HG02973 (cell line): ENCODE measurements at regions not wholly inside any gene's neighbourhood (a gene's known extent, or its start where the extent isn't known, plus 50 kb on each side); places are given as distances from the start of the nearest gene placed in this dataset.

Experiments
- ATAC-seq: cut with Tn5 transposase; IDR thresholded peaks from one replicate; pipeline ENCODE4 v1.9.1; 2021; ENCODE audit warnings: moderate library complexity; ENCODE audit not compliant: unreplicated experiment

GRCh38 chrX:45758738-45759397 lies 558.2 kb upstream of the DIPK2B start:
- ATAC-seq, result peak; percentile 61

DNA sequence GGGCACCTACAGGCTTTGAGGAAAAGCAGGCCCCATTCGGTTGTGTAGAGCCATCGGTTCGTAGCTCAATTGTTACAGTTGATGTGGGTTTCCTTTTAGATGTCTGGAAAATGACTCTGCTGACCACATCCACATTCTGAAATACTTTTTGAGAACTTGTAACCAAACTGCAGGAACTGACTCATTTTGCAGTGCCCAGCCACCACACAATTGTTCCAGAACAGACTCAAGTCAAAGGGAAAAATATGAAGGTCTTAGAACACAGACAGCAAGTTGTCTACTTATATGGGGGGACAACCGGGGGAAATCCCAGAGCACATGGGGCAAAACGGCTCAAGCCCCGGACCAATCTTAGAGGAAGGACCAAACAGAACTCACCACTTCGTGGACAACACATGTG lies 557.6 kb upstream of the DIPK2B start:
- peak; percentile 36 for ATAC-seq

DNA sequence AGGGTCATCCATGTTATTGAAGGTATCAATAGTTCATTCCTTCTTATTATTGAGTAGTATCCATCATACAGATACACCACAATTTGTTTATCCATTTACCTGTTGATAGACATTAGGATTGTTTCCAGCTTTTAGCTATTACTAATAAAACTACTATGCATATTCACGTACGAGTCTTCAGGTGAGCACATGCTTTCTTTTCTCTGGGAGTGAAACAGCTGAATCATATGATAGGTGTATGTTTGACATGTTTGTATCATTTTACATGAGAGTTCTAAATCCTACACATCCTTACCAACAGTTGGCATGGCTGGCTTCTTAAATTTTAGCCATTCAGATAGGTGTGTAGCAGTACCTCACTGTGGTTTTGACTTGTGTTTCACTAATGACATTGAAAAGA lies 556.6 kb upstream of the DIPK2B start:
- ATAC-seq, result no peak

- ATAC-seq, result no peak
Observed at GRCh38 chrX:45756557-45756956, 555.9 kb upstream of the DIPK2B start.

DNA sequence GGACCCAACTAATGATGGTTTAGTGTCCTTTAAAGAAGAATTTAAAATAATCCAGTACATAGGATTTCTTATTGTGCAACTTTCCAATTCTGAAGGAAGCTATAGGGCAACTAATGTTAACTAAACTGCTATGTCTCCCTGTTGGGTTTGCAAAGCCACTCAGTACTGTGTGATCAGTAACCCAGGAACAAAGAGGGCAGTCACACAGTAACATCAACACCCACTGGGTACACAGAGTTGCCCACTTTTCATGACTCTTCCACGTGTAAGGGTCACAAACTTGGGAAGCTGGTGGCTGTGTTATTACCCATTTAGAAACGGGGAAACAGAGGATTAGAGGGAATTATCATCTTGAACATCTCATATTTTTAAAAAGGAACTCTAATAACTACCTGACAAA lies 555.0 kb upstream of the DIPK2B start:
- no peak for ATAC-seq

GRCh38 chrX:45751156-45751555 lies 550.5 kb upstream of the DIPK2B start:
- no peak for ATAC-seq

DNA sequence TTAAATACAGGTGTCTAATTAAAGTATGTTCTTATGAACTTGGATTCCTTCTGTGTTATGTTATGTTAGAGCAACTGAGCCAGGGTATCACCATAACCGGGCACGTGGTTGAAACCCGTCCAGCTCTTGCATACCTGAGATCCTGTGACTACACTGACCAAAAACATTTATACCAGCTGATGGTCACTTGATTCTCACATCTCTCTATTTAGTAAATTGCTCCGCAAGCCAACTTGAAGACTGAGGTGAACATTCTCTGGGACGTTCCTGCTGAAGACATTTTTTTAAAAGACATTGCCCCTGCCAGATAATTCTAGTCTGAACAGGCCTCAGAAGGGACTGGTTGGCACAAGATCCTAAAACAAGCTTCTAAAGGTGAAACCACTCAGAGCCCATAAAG lies 550.0 kb upstream of the DIPK2B start:
- ATAC-seq, result no peak

- no peak for ATAC-seq
Observed at GRCh38 chrX:45749375-45749774, 548.7 kb upstream of the DIPK2B start.

DNA sequence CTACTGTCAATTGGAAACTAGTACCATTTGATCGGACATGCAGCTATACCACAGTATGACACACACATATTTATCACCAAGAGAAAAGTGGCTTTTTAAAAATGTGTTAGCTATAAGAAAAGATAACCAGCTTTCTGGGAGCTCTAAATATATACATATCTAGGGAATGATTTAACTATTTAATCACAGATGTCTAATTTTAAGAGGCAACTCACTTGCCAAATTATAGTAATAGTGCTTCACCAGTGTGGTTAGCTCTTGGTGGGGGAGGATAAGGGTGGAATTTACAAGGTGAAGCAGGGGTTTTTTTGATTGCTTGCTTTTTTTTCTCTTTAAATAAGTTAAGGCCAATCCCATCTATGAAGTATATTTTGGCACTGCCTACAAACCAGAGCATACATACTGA lies 547.7 kb upstream of the DIPK2B start:
- no peak for ATAC-seq

GRCh38 chrX:45747905-45748304 lies 547.2 kb upstream of the DIPK2B start:
- no peak for ATAC-seq

DNA sequence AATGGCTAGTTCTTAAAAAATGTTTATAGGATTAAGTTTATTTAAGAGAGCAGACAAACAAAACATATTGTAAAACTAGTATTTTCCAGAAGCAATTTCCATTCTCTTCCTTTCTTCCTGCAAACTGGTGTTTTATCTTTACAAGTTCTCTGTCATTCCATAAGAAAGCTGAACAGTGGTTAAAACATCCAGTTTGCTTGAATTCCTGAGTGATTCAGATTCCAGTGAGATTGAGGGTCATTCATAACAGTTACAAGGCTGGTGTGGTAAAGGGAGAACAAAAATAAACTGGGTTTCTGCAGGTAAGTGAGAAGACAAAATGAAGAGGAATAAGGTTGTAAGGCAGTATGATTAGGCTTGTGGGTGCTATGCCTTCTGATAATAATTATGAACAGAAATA lies 544.8 kb upstream of the DIPK2B start:
- ATAC-seq, result no peak

DNA sequence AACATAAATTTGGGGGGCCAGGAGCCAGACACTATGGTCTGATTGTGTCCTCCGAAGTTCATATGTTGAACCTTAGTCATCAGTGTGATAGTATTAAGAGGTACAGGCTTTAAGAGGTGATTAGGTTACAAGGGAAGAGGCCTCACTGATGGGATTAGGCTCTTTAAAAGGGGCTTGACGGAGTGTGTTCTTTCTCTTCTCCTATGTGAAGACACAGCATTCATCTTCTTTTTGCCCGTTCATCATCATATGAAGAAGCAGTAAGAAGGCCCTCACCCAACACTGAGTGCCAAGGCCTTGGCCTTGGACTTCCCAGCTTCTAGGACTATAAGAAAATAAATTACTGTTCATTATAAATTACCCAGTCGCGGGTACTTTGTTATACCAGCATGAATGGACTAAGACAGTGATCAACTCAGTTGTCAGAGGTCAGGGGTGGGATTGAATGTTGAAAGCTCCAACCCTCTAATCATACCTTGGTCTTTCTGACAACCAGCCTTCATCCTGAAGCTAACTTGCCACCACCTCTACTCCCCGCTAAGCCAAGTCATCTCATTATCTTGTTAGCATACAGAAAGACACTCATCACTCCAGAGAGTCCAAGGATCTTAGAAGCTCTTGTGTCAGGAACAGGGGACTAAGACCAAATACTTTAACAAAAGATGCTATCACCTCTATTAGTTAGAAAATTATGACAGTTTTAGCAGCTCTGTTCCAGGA lies 543.4 kb upstream of the DIPK2B start:
- ATAC-seq, result no peak

DNA sequence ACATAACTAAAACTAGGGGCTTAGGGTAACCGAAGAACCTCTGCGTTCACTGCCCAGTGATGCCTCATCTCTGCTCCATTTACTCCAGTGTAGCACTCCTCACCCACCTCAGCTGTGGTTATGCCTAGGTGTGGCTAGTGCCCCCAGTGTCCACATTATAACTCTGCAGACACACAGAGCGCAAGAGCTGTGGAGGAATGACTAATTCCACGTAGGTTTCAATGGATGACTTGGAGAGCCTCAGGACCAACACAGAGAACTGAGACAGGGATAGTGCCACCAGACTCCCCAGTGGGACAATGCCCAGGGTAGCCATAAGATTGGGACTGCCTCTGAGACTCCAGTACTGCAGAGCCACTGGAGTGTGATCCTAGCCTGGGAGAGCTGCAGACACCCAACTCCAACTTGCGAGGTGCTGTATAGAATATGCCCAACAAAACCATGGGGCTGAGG lies 542.4 kb upstream of the DIPK2B start:
- ATAC-seq, result no peak

GRCh38 chrX:45740291-45740690 lies 539.6 kb upstream of the DIPK2B start:
- ATAC-seq, result no peak

GRCh38 chrX:45735571-45735970 lies 534.9 kb upstream of the DIPK2B start:
- no peak for ATAC-seq

GRCh38 chrX:45731448-45731847 lies 530.8 kb upstream of the DIPK2B start:
- ATAC-seq, result no peak

DNA sequence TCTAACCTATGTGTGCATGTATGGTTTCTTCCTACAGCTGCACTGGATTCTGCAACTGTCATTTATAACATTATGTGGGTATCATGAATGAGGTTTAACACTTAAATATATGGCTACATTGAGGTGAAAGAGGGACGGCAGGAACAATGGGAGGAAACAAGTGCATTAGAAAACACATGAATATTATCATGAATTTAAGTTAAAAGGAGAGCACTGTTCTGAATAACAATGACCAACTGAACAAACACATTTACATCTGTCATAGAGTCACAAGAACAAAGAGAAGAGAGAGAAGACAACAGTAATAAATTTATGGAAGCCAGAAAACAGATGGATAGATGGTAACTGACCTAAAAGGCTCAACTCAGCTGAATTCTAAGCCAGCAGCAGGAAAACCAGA lies 527.1 kb upstream of the DIPK2B start:
- no peak for ATAC-seq

DNA sequence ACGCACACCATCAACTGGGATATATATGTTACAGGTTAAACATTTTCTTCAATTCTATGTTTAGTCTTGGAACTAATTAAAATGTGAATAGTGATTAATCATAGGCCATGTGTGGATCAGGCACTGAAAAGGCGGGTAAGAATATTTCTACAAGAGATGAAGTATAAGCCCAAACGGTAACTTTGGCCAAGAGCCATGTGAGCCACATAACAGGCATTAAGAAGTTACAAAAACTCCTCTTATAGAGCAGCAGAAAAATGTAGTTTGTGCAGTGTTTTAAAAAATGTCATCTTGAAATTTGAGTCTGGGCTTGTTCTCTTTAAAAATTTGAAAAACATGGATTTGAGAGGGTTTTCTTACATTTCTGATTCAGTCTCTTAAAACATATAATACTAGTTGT lies 521.8 kb upstream of the DIPK2B start:
- no peak for ATAC-seq

DNA sequence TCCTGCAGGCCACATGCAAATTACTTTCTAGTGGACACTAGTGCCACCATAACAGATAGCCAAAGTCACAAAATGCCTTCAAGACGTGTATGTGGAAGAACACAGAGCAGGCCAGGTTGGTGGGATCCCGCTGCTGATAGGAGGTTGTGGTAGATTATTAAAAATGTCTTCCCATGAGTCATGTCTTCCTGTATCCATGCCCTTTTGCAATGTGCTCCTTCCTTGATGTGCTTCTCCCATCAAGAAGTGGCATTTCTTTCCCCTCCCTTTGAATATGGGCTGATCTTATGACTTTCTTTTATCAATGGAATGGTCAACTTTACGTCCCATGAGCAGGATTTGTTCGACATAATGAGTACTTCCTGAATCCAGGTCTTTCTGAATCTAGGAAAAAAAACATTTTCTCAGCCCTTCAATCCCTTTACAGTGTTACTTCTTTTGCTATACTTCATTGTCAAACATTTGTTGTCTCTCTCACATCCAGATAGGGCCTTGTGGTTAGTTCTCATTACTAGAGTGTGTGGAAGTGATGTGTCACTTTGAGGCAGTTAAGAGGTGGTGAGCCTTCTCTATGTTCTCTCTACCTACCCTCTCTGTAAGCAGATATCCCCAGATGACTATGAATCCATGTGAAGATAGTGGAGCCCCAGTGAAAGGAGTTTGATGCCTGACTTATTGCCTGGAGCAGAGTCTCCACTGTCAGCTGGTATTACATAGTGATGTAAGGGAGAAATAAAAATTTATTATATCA lies 519.2 kb upstream of the DIPK2B start:
- no peak for ATAC-seq

DNA sequence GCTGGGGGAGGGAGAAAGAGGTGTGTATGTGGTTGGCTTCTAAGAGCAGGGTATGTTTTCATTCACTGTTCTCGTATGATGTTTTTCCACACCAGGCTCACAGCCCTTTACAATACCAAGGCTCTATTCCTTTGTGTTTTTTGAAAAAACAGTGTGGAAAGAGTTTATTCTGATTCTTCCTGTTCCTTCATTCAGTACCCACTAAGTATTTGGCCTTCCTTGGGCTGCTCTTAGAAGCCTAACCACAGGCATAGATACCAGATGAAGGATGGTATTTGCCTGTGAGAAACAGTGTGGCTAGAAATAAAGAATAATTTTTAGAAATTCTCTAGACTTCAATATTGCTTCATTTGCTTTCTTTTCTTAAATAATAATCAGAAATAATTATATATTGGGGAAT lies 518.0 kb upstream of the DIPK2B start:
- no peak for ATAC-seq

DNA sequence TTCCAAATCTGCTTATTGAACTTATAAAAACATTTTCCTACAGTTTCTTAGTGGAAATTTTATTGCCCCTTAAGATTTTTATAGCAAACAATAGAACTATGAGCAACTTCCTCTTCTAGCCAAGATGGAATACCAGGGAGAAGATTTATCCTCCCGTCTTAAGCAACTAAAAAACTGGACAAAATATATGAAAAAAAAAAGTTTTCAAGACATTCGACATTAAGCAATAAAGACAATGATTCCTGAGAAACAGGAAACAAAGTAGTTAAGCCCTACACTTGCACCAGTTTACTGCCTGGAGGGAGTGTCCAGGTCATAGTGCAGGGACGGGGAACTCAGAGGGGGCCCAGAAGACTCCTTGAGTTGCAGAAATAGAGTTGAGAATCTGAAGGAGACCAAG lies 516.1 kb upstream of the DIPK2B start:
- no peak for ATAC-seq

GRCh38 chrX:45715748-45716147 lies 515.1 kb upstream of the DIPK2B start:
- ATAC-seq, result no peak
